HCT116 (cell line): ENCODE measurements at regions not wholly inside any gene's neighbourhood (a gene's known extent, or its start where the extent isn't known, plus 50 kb on each side); places are given as distances from the start of the nearest gene placed in this dataset.

Experiments used
- ATAC-seq: fragments of 200-7000 bp; cut with Tn5 transposase; 2 replicates; pipeline ENCODE4 v1.9.1; 2020; ENCODE audit warnings: mild to moderate bottlenecking, moderate library complexity
- BruUV-seq: library from RNA; stranded (reverse); fragments of 400-500 nt; replicated peaks from 2 replicates; lab custom pipeline; 2021; lab: Mats Ljungman, UMichigan
- CTCF ChIA-PET: fragments of 300-600 bp; sonication (Branson Sonifier 250); formaldehyde crosslinking; loops from one replicate; lab custom pipeline; 2021; ENCODE audit warnings: antibody characterized with exemption; lab: Charles Lee
- POLR2A ChIA-PET: fragments of 300-600, 350-600 bp; sonication (Branson Sonifier 250); formaldehyde crosslinking; loops from one replicate; lab custom pipeline; 2021; ENCODE audit warnings: antibody characterized with exemption; lab: Charles Lee
- RAD21 ChIA-PET, 2 experiments: fragments of 300-600 bp; sonication (Branson Sonifier 250); formaldehyde crosslinking; loops; one replicate each; lab custom pipeline; 2023; ENCODE audit warnings: low total read pairs in 2 of 2; ENCODE audit not compliant: uncharacterized antibody in 2 of 2, unreplicated experiment in 2 of 2, low non-redundant PET in 1 of 2; lab: Charles Lee
- DNase-seq: peaks from one replicate; pipeline ENCODE4 v3.0.0-alpha.2; 2010; ENCODE audit warnings: low read depth, low spot score
- H2AFZ ChIP-seq: fragments of 200-600 bp; shearing (Covaris generic), sonication (generic); 2 replicates; pipeline ENCODE4 v1.6.1; 2017; ENCODE audit warnings: low read depth, mixed run types, mixed read lengths, antibody characterized with exemption, low read length; ENCODE audit not compliant: poor library complexity, severe bottlenecking
- H3K27ac ChIP-seq: 2 replicates; pipeline ENCODE4 v1.5.1; 2012; ENCODE audit warnings: low read depth, low read length
- H3K27me3 ChIP-seq: fragments of 200-600 bp; sonication (generic); 2 replicates; pipeline ENCODE4 v1.6.1; 2016; ENCODE audit warnings: mixed run types, low read length, mixed read lengths; ENCODE audit not compliant: insufficient read depth
- H3K36me3 ChIP-seq, 2 experiments: fragments of 200-500 bp in 1 of 2; fragments of 200-600 bp in 1 of 2; sonication (Bioruptor generic) in 1 of 2; sonication (generic) in 1 of 2; 2 replicates each; pipeline versions ENCODE4 v1.5.1 to v1.6.1; 2014 to 2016; ENCODE audit warnings: low read length in 2 of 2, inconsistent platforms in 1 of 2, mixed read lengths in 1 of 2, mixed run types in 1 of 2; ENCODE audit not compliant: insufficient read depth in 2 of 2, control insufficient read depth in 1 of 2
- H3K4me1 ChIP-seq, 2 experiments: fragments of 200-600 bp in 1 of 2; sonication (generic) in 1 of 2; 2 replicates each; pipeline versions ENCODE4 v1.5.1 to v1.6.1; 2012 to 2017; ENCODE audit warnings: low read length in 2 of 2, inconsistent platforms in 1 of 2, mild to moderate bottlenecking in 1 of 2, mixed read lengths in 1 of 2, mixed run types in 1 of 2, moderate library complexity in 1 of 2; ENCODE audit not compliant: insufficient read depth in 2 of 2, control insufficient read depth in 1 of 2
- H3K4me2 ChIP-seq: fragments of 200-600 bp; sonication (generic); 2 replicates; pipeline ENCODE4 v1.6.1; 2017; ENCODE audit warnings: mixed run types, low read length, mixed read lengths
- H3K4me3 ChIP-seq, 2 experiments: fragments of 200-600 bp in 1 of 2; sonication (generic) in 1 of 2; replicated peaks in 1 of 2; 2 replicates each; pipeline ENCODE4 v1.5.1; 2011 to 2016; ENCODE audit warnings: low read length in 2 of 2, control low read depth in 1 of 2, low read depth in 1 of 2, mild to moderate bottlenecking in 1 of 2, mixed read lengths in 1 of 2, mixed run types in 1 of 2
- H3K79me2 ChIP-seq: fragments of 200-600 bp; sonication (generic); 2 replicates; pipeline ENCODE4 v1.6.1; 2017; ENCODE audit warnings: mild to moderate bottlenecking, mixed run types, low read length, moderate library complexity, mixed read lengths; ENCODE audit not compliant: insufficient read depth
- H3K9ac ChIP-seq: fragments of 200-600 bp; sonication (generic); 2 replicates; pipeline ENCODE4 v1.6.1; 2016; ENCODE audit warnings: low read length, mixed read lengths
- H3K9me2 ChIP-seq: fragments of 200-600 bp; sonication (generic), shearing (Covaris generic); 2 replicates; pipeline ENCODE4 v1.6.1; 2017; ENCODE audit warnings: mixed run types, mild to moderate bottlenecking, moderate library complexity; ENCODE audit not compliant: insufficient read depth
- H3K9me3 ChIP-seq, 2 experiments: fragments of 200-500 bp in 1 of 2; fragments of 200-600 bp in 1 of 2; sonication (Bioruptor generic) in 1 of 2; sonication (generic) in 1 of 2; 2 replicates each; pipeline ENCODE4 v1.6.1; 2014 to 2017; ENCODE audit warnings: low read length in 2 of 2, mixed read lengths in 2 of 2, inconsistent platforms in 1 of 2, low read depth in 1 of 2, mild to moderate bottlenecking in 1 of 2, mixed run types in 1 of 2, moderate library complexity in 1 of 2; ENCODE audit not compliant: control insufficient read depth in 1 of 2, insufficient read depth in 1 of 2
- H4K20me1 ChIP-seq: fragments of 200-600 bp; sonication (generic), shearing (Covaris generic); 2 replicates; pipeline ENCODE4 v1.6.1; 2017; ENCODE audit warnings: mixed run types, mild to moderate bottlenecking, moderate library complexity; ENCODE audit not compliant: insufficient read depth
- CEBPB ChIP-seq: IDR thresholded peaks from 2 replicates; pipeline ENCODE4 v1.6.1; 2012; ENCODE audit warnings: low read depth
- CTCF ChIP-seq, 3 experiments: fragments of 200-600 bp in 1 of 3; sonication (generic) in 1 of 3; IDR thresholded peaks in 2 of 3; conservative IDR thresholded peaks in 1 of 3; 2 replicates each; pipeline ENCODE4 v1.5.1; 2012 to 2017; ENCODE audit warnings: low read depth in 2 of 3, low read length in 2 of 3, antibody characterized with exemption in 1 of 3, borderline replicate concordance in 1 of 3, control low read depth in 1 of 3, mild to moderate bottlenecking in 1 of 3, mixed read lengths in 1 of 3, mixed run types in 1 of 3, moderate library complexity in 1 of 3; ENCODE audit not compliant: insufficient read depth in 1 of 3
- ELF1 ChIP-seq: IDR thresholded peaks from 2 replicates; pipeline ENCODE4 v1.6.1; 2012; ENCODE audit warnings: low read depth, borderline replicate concordance
- EZH2phosphoT487 ChIP-seq: fragments of 200-600 bp; IDR thresholded peaks from 2 replicates; pipeline ENCODE4 v1.6.1; 2018; ENCODE audit warnings: antibody characterized with exemption, borderline replicate concordance
- FOSL1 ChIP-seq: IDR thresholded peaks from 2 replicates; pipeline ENCODE4 v1.6.1; 2012; ENCODE audit warnings: low read depth
- JUND ChIP-seq: IDR thresholded peaks from 2 replicates; pipeline ENCODE4 v1.6.1; 2012
- MAX ChIP-seq: IDR thresholded peaks from 2 replicates; pipeline ENCODE4 v1.6.1; 2012
- POLR2AphosphoS5 ChIP-seq: IDR thresholded peaks from 2 replicates; pipeline ENCODE4 v1.6.1; 2011; ENCODE audit warnings: mild to moderate bottlenecking, low read depth, low read length, moderate library complexity
- REST ChIP-seq: IDR thresholded peaks from 2 replicates; pipeline ENCODE4 v1.6.1; 2012; ENCODE audit warnings: low read depth
- SRF ChIP-seq: IDR thresholded peaks from 2 replicates; pipeline ENCODE4 v1.6.1; 2012; ENCODE audit warnings: low read depth
- YY1 ChIP-seq: IDR thresholded peaks from 2 replicates; pipeline ENCODE4 v1.6.1; 2011; ENCODE audit warnings: low read length, low read depth, moderate library complexity, mild to moderate bottlenecking; ENCODE audit not compliant: insufficient replicate concordance; ENCODE audit errors: extremely low read depth
- ZFX ChIP-seq: fragments of 450-650 bp; IDR thresholded peaks from 2 replicates; pipeline ENCODE4 v1.6.1; 2017
- ZNF274 ChIP-seq: fragments of 200-500 bp; sonication (Bioruptor generic); IDR thresholded peaks from 2 replicates; pipeline ENCODE4 v1.6.1; 2014; ENCODE audit warnings: mild to moderate bottlenecking, low read depth, low read length, inconsistent platforms
- intact Hi-C: fragments of 100-400 bp; cut with micrococcal nuclease; formaldehyde crosslinking; loops from 2 replicates; pipeline ENCODE4 v1.10.0; 2022
- TF ChIP-seq, protein P1 (sequence below): IDR thresholded peaks from 2 replicates; pipeline ENCODE4 v1.6.1; 2012

GRCh38 chr12:45669792-45670191 is 59.7 kb upstream of the ARID2 start:
- intact Hi-C loops: no loop called here
- no TSS peak for BruUV-seq
- ATAC-seq (no peak), DNase-seq (no peak)
- ChIA-PET CTCF (interaction anchor here (1.4 kb wide), 1 partner anchor 10 kb away, joined by 4 read pairs; no protein-coding TSS in a partner anchor), POLR2A (no interaction called here), RAD21 (no interaction called here)
- Histone ChIP-seq H3K9me3 (no peaks in the 10 kb centered on the region), H3K27me3 (no peaks in the 10 kb centered on the region), H4K20me1 (no peaks in the 10 kb centered on the region), H3K4me2 (no peak overlapping the region), H3K4me1 (peaks cover 0 to 6% of the 10 kb centered on the region in 2 experiments; a peak in 1 of 4 replicates), H3K9ac (no peak overlapping the region), H3K79me2 (no peaks in the 10 kb centered on the region), H2AFZ (no peak overlapping the region), H3K4me3 (no peak overlapping the region), H3K36me3 (no peaks in the 10 kb centered on the region), H3K27ac (no peak overlapping the region), H3K9me2 (no peaks in the 10 kb centered on the region)
- TF ChIP-seq YY1 (no peak), CEBPB (no peak), ZFX (no peak), POLR2AphosphoS5 (no peak), CTCF (IDR thresholded peaks at IDR 0.05 in 2 of 3, conservative IDR thresholded peaks at IDR 0.05 in 1 of 3; ENCODE audit: borderline replicate concordance in 1 of 3, insufficient read depth in 1 of 3, low read depth in 2 of 3, low read length in 2 of 3) (no peak)

- intact Hi-C loops: no loop called here
- Histone ChIP-seq H3K27ac (no peak overlapping the region), H3K9ac (no peak overlapping the region), H3K36me3 (no peaks in the 10 kb centered on the region), H3K4me1 (peaks cover 0 to 9% of the 10 kb centered on the region in 2 experiments; a peak in 1 of 4 replicates), H2AFZ (no peak overlapping the region), H3K4me3 (no peak overlapping the region), H3K4me2 (no peak overlapping the region), H3K9me3 (no peaks in the 10 kb centered on the region), H3K27me3 (no peaks in the 10 kb centered on the region), H4K20me1 (no peaks in the 10 kb centered on the region), H3K9me2 (0 out of 2 replicates have a peak, but pooled peaks cover 4% of the 10 kb centered on the region), H3K79me2 (no peaks in the 10 kb centered on the region)
- RAD21 ChIA-PET: no interaction called here
- no peak for DNase-seq
- POLR2A ChIA-PET: no interaction called here
- CTCF ChIA-PET: interaction anchor here (1.4 kb wide), 1 partner anchor 9 kb away, joined by 4 read pairs; no protein-coding TSS in a partner anchor
- BruUV-seq: no TSS peak
- ATAC-seq: no peak
- TF ChIP-seq ZFX: no peak
- TF ChIP-seq SRF: no peak
- TF ChIP-seq, protein P1, sequence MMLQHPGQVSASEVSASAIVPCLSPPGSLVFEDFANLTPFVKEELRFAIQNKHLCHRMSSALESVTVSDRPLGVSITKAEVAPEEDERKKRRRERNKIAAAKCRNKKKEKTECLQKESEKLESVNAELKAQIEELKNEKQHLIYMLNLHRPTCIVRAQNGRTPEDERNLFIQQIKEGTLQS: no peak
- TF ChIP-seq REST: no peak
- no peak for TF ChIP-seq ZNF274
- TF ChIP-seq EZH2phosphoT487: no peak
- TF ChIP-seq ELF1: no peak
- TF ChIP-seq FOSL1: no peak
- TF ChIP-seq MAX: no peak
- TF ChIP-seq JUND: no peak
Measured at GRCh38 chr12:45670346-45671065, 59.0 kb upstream of the ARID2 start.
